ENCODE measurements at regions not wholly inside any gene's neighbourhood (a gene's known extent, or its start where the extent isn't known, plus 50 kb on each side); places are given as distances from the start of the nearest gene placed in this dataset.
A peak's percentile ranks its signal among the peaks of the same experiment; 100 is the strongest.

DNA sequence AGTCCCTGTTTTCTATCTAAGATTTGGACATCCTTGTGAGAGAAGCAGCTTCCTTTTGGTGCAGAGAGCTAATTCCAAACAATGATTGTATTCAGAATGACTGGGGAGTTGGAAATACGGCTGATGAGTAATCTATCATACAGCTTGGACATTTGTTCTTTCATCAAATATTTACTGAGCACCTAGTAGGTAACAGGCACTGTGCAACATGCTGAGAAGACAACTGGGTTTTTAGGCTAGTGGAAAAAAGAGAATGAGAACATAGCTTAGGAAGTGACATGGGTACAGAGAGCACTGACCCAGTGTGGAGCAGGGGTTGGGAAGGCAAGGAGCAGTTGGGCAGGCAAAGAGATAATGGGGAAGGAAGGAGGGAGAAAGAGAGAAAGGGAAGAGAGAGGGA is 87.5 kb downstream of the TBX19 start (continued):
- TF ChIP-seq, protein P1, sequence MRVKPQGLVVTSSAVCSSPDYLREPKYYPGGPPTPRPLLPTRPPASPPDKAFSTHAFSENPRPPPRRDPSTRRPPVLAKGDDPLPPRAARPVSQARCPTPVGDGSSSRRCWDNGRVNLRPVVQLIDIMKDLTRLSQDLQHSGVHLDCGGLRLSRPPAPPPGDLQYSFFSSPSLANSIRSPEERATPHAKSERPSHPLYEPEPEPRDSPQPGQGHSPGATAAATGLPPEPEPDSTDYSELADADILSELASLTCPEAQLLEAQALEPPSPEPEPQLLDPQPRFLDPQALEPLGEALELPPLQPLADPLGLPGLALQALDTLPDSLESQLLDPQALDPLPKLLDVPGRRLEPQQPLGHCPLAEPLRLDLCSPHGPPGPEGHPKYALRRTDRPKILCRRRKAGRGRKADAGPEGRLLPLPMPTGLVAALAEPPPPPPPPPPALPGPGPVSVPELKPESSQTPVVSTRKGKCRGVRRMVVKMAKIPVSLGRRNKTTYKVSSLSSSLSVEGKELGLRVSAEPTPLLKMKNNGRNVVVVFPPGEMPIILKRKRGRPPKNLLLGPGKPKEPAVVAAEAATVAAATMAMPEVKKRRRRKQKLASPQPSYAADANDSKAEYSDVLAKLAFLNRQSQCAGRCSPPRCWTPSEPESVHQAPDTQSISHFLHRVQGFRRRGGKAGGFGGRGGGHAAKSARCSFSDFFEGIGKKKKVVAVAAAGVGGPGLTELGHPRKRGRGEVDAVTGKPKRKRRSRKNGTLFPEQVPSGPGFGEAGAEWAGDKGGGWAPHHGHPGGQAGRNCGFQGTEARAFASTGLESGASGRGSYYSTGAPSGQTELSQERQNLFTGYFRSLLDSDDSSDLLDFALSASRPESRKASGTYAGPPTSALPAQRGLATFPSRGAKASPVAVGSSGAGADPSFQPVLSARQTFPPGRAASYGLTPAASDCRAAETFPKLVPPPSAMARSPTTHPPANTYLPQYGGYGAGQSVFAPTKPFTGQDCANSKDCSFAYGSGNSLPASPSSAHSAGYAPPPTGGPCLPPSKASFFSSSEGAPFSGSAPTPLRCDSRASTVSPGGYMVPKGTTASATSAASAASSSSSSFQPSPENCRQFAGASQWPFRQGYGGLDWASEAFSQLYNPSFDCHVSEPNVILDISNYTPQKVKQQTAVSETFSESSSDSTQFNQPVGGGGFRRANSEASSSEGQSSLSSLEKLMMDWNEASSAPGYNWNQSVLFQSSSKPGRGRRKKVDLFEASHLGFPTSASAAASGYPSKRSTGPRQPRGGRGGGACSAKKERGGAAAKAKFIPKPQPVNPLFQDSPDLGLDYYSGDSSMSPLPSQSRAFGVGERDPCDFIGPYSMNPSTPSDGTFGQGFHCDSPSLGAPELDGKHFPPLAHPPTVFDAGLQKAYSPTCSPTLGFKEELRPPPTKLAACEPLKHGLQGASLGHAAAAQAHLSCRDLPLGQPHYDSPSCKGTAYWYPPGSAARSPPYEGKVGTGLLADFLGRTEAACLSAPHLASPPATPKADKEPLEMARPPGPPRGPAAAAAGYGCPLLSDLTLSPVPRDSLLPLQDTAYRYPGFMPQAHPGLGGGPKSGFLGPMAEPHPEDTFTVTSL (CRISPR knock-in tag; IDR thresholded peaks at IDR 0.05; ENCODE audit: borderline replicate concordance), result peak; percentile 81; the same call in 1 of the 2 replicates
- TF ChIP-seq, protein P2, sequence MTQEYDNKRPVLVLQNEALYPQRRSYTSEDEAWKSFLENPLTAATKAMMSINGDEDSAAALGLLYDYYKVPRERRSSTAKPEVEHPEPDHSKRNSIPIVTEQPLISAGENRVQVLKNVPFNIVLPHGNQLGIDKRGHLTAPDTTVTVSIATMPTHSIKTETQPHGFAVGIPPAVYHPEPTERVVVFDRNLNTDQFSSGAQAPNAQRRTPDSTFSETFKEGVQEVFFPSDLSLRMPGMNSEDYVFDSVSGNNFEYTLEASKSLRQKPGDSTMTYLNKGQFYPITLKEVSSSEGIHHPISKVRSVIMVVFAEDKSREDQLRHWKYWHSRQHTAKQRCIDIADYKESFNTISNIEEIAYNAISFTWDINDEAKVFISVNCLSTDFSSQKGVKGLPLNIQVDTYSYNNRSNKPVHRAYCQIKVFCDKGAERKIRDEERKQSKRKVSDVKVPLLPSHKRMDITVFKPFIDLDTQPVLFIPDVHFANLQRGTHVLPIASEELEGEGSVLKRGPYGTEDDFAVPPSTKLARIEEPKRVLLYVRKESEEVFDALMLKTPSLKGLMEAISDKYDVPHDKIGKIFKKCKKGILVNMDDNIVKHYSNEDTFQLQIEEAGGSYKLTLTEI (CRISPR knock-in tag; conservative IDR thresholded peaks at IDR 0.05), result no peak
- TF ChIP-seq XRCC5 (optimal IDR thresholded peaks at IDR 0.05; ENCODE audit: low read length), result peak; percentile 35
- TF ChIP-seq ERF (CRISPR knock-in tag; IDR thresholded peaks at IDR 0.05), result 0 out of 2 replicates have a peak, but pooled peaks have one; percentile 18
- TF ChIP-seq, protein P3, sequence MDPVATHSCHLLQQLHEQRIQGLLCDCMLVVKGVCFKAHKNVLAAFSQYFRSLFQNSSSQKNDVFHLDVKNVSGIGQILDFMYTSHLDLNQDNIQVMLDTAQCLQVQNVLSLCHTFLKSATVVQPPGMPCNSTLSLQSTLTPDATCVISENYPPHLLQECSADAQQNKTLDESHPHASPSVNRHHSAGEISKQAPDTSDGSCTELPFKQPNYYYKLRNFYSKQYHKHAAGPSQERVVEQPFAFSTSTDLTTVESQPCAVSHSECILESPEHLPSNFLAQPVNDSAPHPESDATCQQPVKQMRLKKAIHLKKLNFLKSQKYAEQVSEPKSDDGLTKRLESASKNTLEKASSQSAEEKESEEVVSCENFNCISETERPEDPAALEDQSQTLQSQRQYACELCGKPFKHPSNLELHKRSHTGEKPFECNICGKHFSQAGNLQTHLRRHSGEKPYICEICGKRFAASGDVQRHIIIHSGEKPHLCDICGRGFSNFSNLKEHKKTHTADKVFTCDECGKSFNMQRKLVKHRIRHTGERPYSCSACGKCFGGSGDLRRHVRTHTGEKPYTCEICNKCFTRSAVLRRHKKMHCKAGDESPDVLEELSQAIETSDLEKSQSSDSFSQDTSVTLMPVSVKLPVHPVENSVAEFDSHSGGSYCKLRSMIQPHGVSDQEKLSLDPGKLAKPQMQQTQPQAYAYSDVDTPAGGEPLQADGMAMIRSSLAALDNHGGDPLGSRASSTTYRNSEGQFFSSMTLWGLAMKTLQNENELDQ (CRISPR knock-in tag; IDR thresholded peaks at IDR 0.05; ENCODE audit: borderline replicate concordance), result no peak
- TF ChIP-seq PCBP2 (optimal IDR thresholded peaks at IDR 0.05; ENCODE audit: low read depth, low read length, poor library complexity, severe bottlenecking), result no peak
- TF ChIP-seq FOSL1 (CRISPR knock-in tag; IDR thresholded peaks at IDR 0.05; ENCODE audit: borderline replicate concordance), result no peak
- no peak for TF ChIP-seq THAP11 (CRISPR knock-in tag; IDR thresholded peaks at IDR 0.05)
- peak; percentile 65 for TF ChIP-seq GATAD2A (CRISPR knock-in tag; IDR thresholded peaks at IDR 0.05)
- TF ChIP-seq, protein P4, sequence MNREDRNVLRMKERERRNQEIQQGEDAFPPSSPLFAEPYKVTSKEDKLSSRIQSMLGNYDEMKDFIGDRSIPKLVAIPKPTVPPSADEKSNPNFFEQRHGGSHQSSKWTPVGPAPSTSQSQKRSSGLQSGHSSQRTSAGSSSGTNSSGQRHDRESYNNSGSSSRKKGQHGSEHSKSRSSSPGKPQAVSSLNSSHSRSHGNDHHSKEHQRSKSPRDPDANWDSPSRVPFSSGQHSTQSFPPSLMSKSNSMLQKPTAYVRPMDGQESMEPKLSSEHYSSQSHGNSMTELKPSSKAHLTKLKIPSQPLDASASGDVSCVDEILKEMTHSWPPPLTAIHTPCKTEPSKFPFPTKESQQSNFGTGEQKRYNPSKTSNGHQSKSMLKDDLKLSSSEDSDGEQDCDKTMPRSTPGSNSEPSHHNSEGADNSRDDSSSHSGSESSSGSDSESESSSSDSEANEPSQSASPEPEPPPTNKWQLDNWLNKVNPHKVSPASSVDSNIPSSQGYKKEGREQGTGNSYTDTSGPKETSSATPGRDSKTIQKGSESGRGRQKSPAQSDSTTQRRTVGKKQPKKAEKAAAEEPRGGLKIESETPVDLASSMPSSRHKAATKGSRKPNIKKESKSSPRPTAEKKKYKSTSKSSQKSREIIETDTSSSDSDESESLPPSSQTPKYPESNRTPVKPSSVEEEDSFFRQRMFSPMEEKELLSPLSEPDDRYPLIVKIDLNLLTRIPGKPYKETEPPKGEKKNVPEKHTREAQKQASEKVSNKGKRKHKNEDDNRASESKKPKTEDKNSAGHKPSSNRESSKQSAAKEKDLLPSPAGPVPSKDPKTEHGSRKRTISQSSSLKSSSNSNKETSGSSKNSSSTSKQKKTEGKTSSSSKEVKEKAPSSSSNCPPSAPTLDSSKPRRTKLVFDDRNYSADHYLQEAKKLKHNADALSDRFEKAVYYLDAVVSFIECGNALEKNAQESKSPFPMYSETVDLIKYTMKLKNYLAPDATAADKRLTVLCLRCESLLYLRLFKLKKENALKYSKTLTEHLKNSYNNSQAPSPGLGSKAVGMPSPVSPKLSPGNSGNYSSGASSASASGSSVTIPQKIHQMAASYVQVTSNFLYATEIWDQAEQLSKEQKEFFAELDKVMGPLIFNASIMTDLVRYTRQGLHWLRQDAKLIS (CRISPR knock-in tag; IDR thresholded peaks at IDR 0.05), result no peak
- TF ChIP-seq ZNF136 (CRISPR knock-in tag; IDR thresholded peaks at IDR 0.05; ENCODE audit: low read depth), result no peak
- TF ChIP-seq ZNF232 (CRISPR knock-in tag; IDR thresholded peaks at IDR 0.05; ENCODE audit: borderline replicate concordance), result no peak
- 0 out of 2 replicates have a peak, but pooled peaks have one; percentile 25 for TF ChIP-seq MIER2 (CRISPR knock-in tag; IDR thresholded peaks at IDR 0.05)
- TF ChIP-seq HOXD1 (CRISPR knock-in tag; IDR thresholded peaks at IDR 0.05), result peak; percentile 87; the same call in 1 of the 2 replicates
- no peak for TF ChIP-seq ZNF296 (CRISPR knock-in tag; conservative IDR thresholded peaks at IDR 0.05)
- TF ChIP-seq IRF2 (CRISPR knock-in tag; IDR thresholded peaks at IDR 0.05), result 0 out of 2 replicates have a peak, but pooled peaks have one; percentile 40
- TF ChIP-seq REPIN1 (CRISPR knock-in tag; IDR thresholded peaks at IDR 0.05; ENCODE audit: borderline replicate concordance, low read depth), result no peak
